ENCODE measurements at regions not wholly inside any gene's neighbourhood (a gene's known extent, or its start where the extent isn't known, plus 50 kb on each side); places are given as distances from the start of the nearest gene placed in this dataset.

DNA sequence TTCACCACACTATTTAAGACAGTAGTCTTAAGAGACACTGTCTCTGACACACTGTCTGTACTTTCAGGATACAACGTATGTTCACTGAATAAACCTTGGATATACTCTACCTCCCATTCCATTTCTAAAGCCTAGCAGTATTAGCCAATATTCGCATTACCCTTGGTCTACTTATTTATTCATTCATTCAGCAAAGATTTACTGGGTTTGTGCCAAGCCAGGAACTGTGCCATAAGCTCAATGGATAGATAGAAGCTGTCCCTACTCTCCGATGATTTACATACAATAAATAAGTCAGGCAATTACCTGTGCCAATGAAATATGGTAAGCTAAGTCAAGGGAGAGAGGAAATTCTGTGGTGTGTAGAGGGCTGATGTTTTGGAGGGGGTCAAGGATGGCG lies 195.2 kb upstream of the RAB4A start:
- TF ChIP-seq, protein P1, sequence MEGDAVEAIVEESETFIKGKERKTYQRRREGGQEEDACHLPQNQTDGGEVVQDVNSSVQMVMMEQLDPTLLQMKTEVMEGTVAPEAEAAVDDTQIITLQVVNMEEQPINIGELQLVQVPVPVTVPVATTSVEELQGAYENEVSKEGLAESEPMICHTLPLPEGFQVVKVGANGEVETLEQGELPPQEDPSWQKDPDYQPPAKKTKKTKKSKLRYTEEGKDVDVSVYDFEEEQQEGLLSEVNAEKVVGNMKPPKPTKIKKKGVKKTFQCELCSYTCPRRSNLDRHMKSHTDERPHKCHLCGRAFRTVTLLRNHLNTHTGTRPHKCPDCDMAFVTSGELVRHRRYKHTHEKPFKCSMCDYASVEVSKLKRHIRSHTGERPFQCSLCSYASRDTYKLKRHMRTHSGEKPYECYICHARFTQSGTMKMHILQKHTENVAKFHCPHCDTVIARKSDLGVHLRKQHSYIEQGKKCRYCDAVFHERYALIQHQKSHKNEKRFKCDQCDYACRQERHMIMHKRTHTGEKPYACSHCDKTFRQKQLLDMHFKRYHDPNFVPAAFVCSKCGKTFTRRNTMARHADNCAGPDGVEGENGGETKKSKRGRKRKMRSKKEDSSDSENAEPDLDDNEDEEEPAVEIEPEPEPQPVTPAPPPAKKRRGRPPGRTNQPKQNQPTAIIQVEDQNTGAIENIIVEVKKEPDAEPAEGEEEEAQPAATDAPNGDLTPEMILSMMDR (IDR thresholded peaks at IDR 0.05; ENCODE audit: poor library complexity) = no peak
- TF ChIP-seq EZH2 (IDR thresholded peaks at IDR 0.05; ENCODE audit: borderline replicate concordance) = no peak
- no peak for TF ChIP-seq EZH2phosphoT487 (IDR thresholded peaks at IDR 0.05; ENCODE audit: low read depth, severe bottlenecking, unreplicated experiment)

Measured in hepatocyte (in vitro differentiated cells).